ENCODE measurements at regions not wholly inside any gene's neighbourhood (a gene's known extent, or its start where the extent isn't known, plus 50 kb on each side); places are given as distances from the start of the nearest gene placed in this dataset.

DNA sequence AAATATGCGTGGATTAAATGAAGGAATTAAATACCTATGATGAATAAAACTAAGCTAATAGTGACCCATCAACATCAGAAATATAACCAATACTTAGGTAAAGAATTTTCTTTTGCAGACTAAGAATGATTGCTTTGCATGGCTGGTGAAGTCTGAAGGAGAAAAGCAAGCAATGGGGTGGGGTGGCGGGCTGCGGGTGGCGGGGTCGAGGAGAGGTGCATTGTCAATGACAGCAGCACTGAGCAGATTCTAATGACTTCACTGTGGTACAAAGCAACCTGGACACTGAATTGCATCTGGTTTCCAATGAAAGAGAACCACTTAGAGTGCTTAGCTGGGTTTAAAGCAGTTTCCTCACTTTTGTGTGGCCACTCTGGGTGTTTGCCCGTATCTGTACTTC lies 171.5 kb upstream of the IL12A start:
- DNase-seq, result no peak
- ATAC-seq, result no peak
- intact Hi-C loops (cut with DNase I), result loop anchor here in 1 of 2 donors (5.0 kb wide), 1 partner anchor 170 kb away; the partner anchor contains the start of gene IL12A

- ATAC-seq, result no peak
- intact Hi-C loops (cut with DNase I), result loop anchor here in 1 of 2 donors (5.0 kb wide), 1 partner anchor 170 kb away; the partner anchor contains the start of gene IL12A
- no peak for DNase-seq
Measured at GRCh38 chr3:159817571-159817970, 171.1 kb upstream of the IL12A start.

GRCh38 chr3:159818399-159818798 lies 170.2 kb upstream of the IL12A start:
- peak; percentile 42 to 74 for ATAC-seq
- peak; percentile 31 for DNase-seq
- intact Hi-C loops (cut with DNase I), result loop anchor here in 1 of 2 donors (5.0 kb wide), 1 partner anchor 169 kb away; the partner anchor contains the start of gene IL12A

DNA sequence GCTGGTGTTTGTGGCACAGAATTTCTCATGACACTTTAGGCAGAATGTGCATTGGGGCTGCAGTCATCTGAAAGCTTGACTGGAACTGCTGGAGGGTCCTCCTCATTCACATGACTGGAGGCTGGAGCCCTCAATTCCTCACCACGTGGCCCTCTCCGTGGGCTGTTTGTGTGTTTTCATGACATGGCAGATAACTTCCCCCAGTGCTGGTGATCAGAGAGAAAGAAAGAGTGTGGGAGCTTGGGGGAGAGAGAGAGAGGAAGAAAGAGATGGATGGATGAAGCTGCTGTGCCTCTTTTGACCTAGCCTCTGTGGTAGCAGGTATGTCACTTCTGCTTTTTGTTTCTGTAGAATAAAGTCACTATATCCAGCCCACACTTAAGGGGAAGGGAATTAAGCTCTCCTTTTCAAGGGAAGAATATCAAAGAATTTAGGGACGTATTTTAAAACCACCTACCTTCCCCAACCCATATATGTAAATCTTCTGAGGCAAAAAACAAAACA lies 169.6 kb upstream of the IL12A start:
- intact Hi-C loops (cut with DNase I), result loop anchor here in 1 of 2 donors (5.0 kb wide), 1 partner anchor 168 kb away; the partner anchor contains the start of gene IL12A

DNA sequence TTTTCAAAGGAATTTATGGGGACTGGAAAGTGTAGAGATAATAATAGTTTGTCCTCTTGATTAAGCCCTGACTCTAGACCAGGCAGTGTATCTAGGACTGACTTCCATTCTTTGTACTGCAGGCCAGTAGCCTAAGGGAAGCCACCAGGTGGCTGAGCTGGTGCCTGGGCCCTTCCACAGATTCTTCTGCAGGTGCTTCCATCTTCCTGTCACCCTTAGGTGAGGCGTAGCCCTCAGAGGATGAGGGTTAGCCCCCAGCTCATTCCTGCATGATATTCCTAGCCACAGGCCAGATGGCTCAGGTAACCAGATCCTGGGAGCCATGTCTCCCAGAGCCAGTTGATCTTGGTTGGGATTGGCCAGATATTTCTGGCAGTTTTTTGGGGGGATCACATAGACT lies 169.0 kb upstream of the IL12A start:
- ATAC-seq, result no peak
- intact Hi-C loops (cut with DNase I), result loop anchor here in 1 of 2 donors (5.0 kb wide), 1 partner anchor 168 kb away; the partner anchor contains the start of gene IL12A
- DNase-seq, result no peak

More for the DNA sequence above, 169.6 kb upstream of the IL12A start:
- DNase-seq, result no peak
- ATAC-seq, result no peak

DNA sequence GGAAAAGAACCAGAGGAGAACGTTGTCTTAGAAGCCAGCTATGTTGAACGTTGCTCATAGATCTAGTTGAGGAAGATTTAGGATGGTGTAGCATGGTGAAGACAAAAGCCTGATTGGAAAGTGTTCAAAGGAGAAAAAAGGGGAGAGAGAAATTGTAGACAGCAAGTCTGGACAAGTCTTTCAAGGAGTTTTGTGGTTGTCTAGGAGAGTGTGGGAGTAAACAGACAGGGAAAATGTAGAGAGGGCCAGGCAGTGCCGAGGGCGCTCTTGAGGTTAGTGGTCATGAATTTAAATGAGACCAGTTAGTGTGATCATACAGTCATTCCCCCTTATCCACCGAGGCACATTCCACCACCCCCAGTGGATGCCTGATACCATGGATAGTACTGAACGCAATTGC lies 167.5 kb upstream of the IL12A start:
- no peak for DNase-seq
- intact Hi-C loops (cut with DNase I), result no loop called here
- ATAC-seq, result no peak

GRCh38 chr3:159821736-159822135 lies 166.9 kb upstream of the IL12A start:
- ATAC-seq, result no peak
- DNase-seq, result no peak
- intact Hi-C loops (cut with DNase I), result no loop called here

DNA sequence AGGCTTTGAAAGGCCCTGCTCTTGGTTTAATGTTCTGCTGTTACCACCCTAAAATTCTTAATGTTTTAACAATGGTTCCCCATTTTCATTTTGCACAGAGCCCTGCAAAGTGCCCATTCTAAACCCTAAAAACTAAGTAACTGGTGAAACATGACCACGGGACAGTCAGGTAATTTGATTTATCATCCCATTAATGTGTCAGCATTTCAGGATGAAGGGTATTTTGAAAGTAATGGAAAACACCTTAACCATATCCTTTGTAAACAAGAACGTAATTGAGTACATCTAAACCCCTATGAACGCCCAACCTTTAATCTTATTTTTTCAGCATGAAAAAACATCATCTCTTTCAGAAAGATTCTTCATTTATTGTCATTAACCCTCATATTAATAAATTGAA lies 164.9 kb upstream of the IL12A start:
- ATAC-seq (no peak), DNase-seq (no peak)
- intact Hi-C loops (cut with DNase I), result no loop called here

GRCh38 chr3:159824333-159824732 lies 164.3 kb upstream of the IL12A start:
- intact Hi-C loops (cut with DNase I), result no loop called here
- ATAC-seq, result peak; percentile 75 to 94
- peak; percentile 35 for DNase-seq

- no peak for DNase-seq
- ATAC-seq, result no peak
- intact Hi-C loops (cut with DNase I), result loop anchor here in 1 of 2 donors (5.0 kb wide), 1 partner anchor 177 kb away; no protein-coding TSS in a partner anchor
Measured at GRCh38 chr3:159825216-159825854, 163.3 kb upstream of the IL12A start.

GRCh38 chr3:159828542-159828943 lies 160.1 kb upstream of the IL12A start:
- DNase-seq (no peak), ATAC-seq (peak; percentile 45 to 80)
- intact Hi-C loops (cut with DNase I), result loop anchor here (2.0 to 5.0 kb wide), 2 partner anchors 174 to 178 kb away; no protein-coding TSS in a partner anchor

GRCh38 chr3:159829056-159829455 lies 159.6 kb upstream of the IL12A start:
- no peak for ATAC-seq
- intact Hi-C loops (cut with DNase I), result loop anchor here (2.0 to 5.0 kb wide), 2 partner anchors 173 to 178 kb away; no protein-coding TSS in a partner anchor
- no peak for DNase-seq

DNA sequence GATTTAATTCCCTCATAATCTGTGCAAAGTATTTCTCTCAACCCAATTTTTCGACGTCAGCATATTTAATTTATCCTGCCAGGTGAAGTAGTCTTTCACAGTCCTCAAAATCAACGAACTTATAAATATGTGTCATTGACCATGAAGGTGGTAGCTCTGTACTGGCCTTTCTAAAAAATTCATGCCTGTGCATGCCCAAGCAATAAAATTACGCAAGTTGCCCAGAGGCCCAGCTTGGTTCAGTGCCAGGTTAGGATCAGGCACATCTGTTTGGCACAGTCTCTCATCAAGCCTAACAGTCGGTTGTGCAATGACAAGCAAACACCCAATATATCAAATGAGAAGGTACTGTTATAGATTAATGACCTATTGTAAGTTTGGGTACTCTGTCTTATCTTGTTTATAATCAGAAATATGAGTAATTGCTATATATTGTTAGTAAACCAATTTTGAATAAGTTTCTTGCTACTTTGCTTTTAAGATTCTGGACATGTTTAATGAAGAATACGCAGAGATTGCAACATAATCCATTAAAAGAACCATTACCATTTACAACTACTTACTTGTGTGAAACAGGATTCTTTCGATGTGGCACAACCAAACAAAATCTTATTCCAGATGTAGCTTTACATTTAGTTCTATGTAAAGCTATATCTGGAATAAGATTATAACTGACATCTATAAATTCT lies 159.0 kb upstream of the IL12A start:
- DNase-seq (peak; percentile 33), ATAC-seq (peak; percentile 71 to 82)
- intact Hi-C loops (cut with DNase I), result loop anchor here (2.0 to 5.0 kb wide), 2 partner anchors 173 to 177 kb away; no protein-coding TSS in a partner anchor

- no peak for DNase-seq
- peak in 1 of 2 donors; percentile 55 for ATAC-seq
- intact Hi-C loops (cut with DNase I), result no loop called here
Measured at GRCh38 chr3:159830523-159831154, 158.0 kb upstream of the IL12A start.

- ATAC-seq, result no peak
- intact Hi-C loops (cut with DNase I), result no loop called here
- DNase-seq, result no peak
Measured at GRCh38 chr3:159831466-159831865, 157.2 kb upstream of the IL12A start.

DNA sequence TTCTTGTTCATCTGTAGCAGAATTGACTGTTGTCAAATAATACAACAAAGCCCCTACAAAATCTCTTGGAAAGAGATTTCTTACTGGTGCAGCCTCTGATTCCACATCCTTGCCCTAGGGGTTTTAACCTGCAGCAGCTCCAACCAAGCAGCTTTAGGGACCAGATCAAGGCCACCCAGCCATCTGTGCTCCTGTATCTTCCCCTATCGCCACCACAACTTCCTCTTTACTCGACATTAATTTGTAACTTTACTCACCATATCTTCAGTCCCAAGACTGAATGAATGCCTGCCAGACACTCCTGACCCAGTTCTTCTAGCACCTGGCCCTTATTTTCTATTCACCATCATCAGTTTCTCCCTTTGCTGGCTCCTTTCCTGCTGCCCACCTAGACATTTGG lies 156.6 kb upstream of the IL12A start:
- intact Hi-C loops (cut with DNase I), result no loop called here
- DNase-seq (no peak), ATAC-seq (no peak)

- intact Hi-C loops (cut with DNase I), result no loop called here
- ATAC-seq (no peak), DNase-seq (no peak)
Measured at GRCh38 chr3:159835126-159835525, 153.5 kb upstream of the IL12A start.

GRCh38 chr3:159837725-159838124 lies 150.9 kb upstream of the IL12A start:
- no peak for DNase-seq
- intact Hi-C loops (cut with DNase I), result no loop called here
- no peak for ATAC-seq

DNA sequence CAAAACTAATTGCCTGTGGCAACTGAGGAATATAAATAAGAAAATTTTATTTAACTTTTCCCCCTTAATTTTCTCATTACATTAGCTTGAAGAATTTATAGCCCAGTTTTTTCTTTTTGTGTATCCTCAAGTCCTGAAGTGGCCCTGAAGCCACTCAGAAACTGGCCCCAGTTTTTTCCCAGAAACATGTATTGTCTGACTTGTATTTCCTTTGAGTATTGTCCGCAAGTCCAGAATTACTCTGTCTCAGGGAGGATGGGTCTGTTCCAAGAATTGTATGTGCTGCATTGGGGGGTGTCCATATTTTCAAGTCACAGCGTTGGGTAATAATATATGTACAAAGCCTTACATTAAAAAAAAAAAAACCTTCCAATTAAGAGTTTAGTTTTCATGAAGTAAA lies 149.7 kb upstream of the IL12A start:
- no peak for ATAC-seq
- intact Hi-C loops (cut with DNase I), result no loop called here
- no peak for DNase-seq
